H9 (cell line): ENCODE measurements at regions not wholly inside any gene's neighbourhood (a gene's known extent, or its start where the extent isn't known, plus 50 kb on each side); places are given as distances from the start of the nearest gene placed in this dataset.

Experiments used
- DNase-seq: peaks from one replicate; pipeline ENCODE4 v3.0.0-alpha.2; 2017
- H2AFZ ChIP-seq: one replicate; pipeline ENCODE4 v1.6.1; 2013; ENCODE audit warnings: mild to moderate bottlenecking, low read length, control low read depth, moderate library complexity
- H2AK5ac ChIP-seq: 2 replicates; pipeline ENCODE4 v1.6.1; 2013; ENCODE audit warnings: low read length, control low read depth, mixed read lengths; ENCODE audit not compliant: insufficient read length
- H2BK120ac ChIP-seq: one replicate; pipeline ENCODE4 v1.6.1; 2013; ENCODE audit warnings: low read depth, mild to moderate bottlenecking, low read length, control low read depth, inconsistent platforms; ENCODE audit not compliant: poor library complexity, severe bottlenecking
- H2BK12ac ChIP-seq: 2 replicates; pipeline ENCODE4 v1.6.1; 2013; ENCODE audit warnings: low read length, control low read depth, mixed read lengths, low read depth; ENCODE audit not compliant: insufficient read length
- H2BK15ac ChIP-seq: 2 replicates; pipeline ENCODE4 v1.6.1; 2013; ENCODE audit warnings: low read depth, low read length, control low read depth
- H2BK20ac ChIP-seq: one replicate; pipeline ENCODE4 v1.6.1; 2013; ENCODE audit warnings: low read depth, mild to moderate bottlenecking, low read length, control low read depth, inconsistent platforms; ENCODE audit not compliant: poor library complexity, severe bottlenecking
- H2BK5ac ChIP-seq: 2 replicates; pipeline ENCODE4 v1.6.1; 2013; ENCODE audit warnings: low read length, control low read depth, mixed read lengths; ENCODE audit not compliant: insufficient read length
- H3K14ac ChIP-seq: 2 replicates; pipeline ENCODE4 v1.6.1; 2013; ENCODE audit warnings: low read length, control low read depth; ENCODE audit not compliant: insufficient read depth
- H3K18ac ChIP-seq: 2 replicates; pipeline ENCODE4 v1.6.1; 2013; ENCODE audit warnings: low read depth, mild to moderate bottlenecking, mixed read lengths, low read length, control low read depth; ENCODE audit not compliant: insufficient read length
- H3K23ac ChIP-seq: 2 replicates; pipeline ENCODE4 v1.6.1; 2013; ENCODE audit warnings: low read length, control low read depth, mixed read lengths, low read depth; ENCODE audit not compliant: insufficient read length
- H3K23me2 ChIP-seq: 2 replicates; pipeline ENCODE4 v1.6.1; 2013; ENCODE audit warnings: low read depth, mild to moderate bottlenecking, mixed read lengths, low read length, control low read depth; ENCODE audit not compliant: insufficient read length, poor library complexity, severe bottlenecking
- H3K27ac ChIP-seq: 2 replicates; pipeline ENCODE4 v1.5.1; 2013; ENCODE audit warnings: low read length, control low read depth, mixed read lengths, low read depth; ENCODE audit not compliant: insufficient read length
- H3K27me3 ChIP-seq: 2 replicates; pipeline ENCODE4 v1.6.1; 2013; ENCODE audit warnings: low read length, control low read depth, inconsistent platforms; ENCODE audit not compliant: insufficient read depth
- H3K4ac ChIP-seq: 2 replicates; pipeline ENCODE4 v1.6.1; 2013; ENCODE audit warnings: low read depth, mild to moderate bottlenecking, control low read depth, inconsistent platforms, low read length, moderate library complexity
- H3K4me1 ChIP-seq: 2 replicates; pipeline ENCODE4 v1.6.1; 2013; ENCODE audit warnings: low read length, control low read depth, inconsistent platforms; ENCODE audit not compliant: insufficient read depth
- H3K4me2 ChIP-seq: 2 replicates; pipeline ENCODE4 v1.6.1; 2013; ENCODE audit warnings: low read length, control low read depth, mixed read lengths; ENCODE audit not compliant: insufficient read length, insufficient read depth
- H3K56ac ChIP-seq: 2 replicates; pipeline ENCODE4 v1.6.1; 2013; ENCODE audit warnings: low read depth, mild to moderate bottlenecking, mixed read lengths, low read length, control low read depth; ENCODE audit not compliant: insufficient read length
- H3K79me1 ChIP-seq: 2 replicates; pipeline ENCODE4 v1.6.1; 2013; ENCODE audit warnings: low read depth, mild to moderate bottlenecking, moderate library complexity, low read length, control low read depth, inconsistent platforms; ENCODE audit not compliant: insufficient read depth, poor library complexity, severe bottlenecking
- H3K79me2 ChIP-seq: 2 replicates; pipeline ENCODE4 v1.6.1; 2013; ENCODE audit warnings: low read length, control low read depth, inconsistent platforms; ENCODE audit not compliant: insufficient read depth
- H3K9ac ChIP-seq: 2 replicates; pipeline ENCODE4 v1.6.1; 2013; ENCODE audit warnings: low read length, control low read depth, mixed read lengths; ENCODE audit not compliant: insufficient read length; ENCODE audit errors: extremely low read depth
- H3K9me3 ChIP-seq: one replicate; pipeline ENCODE4 v1.6.1; 2013; ENCODE audit warnings: low read depth, low read length, inconsistent platforms; ENCODE audit not compliant: control insufficient read depth
- H3T11ph ChIP-seq: one replicate; pipeline ENCODE4 v1.6.1; 2013; ENCODE audit warnings: mild to moderate bottlenecking, low read length, control low read depth, inconsistent platforms
- H4K20me1 ChIP-seq: one replicate; pipeline ENCODE4 v1.6.1; 2013; ENCODE audit not compliant: control insufficient read depth, insufficient read length, insufficient read depth
- H4K5ac ChIP-seq: 2 replicates; pipeline ENCODE4 v1.6.1; 2013; ENCODE audit warnings: low read depth, mild to moderate bottlenecking, mixed read lengths, low read length, control low read depth; ENCODE audit not compliant: insufficient read length
- H4K8ac ChIP-seq: replicated peaks from 2 replicates; pipeline ENCODE4 v1.6.1; 2013; ENCODE audit warnings: low read length, control low read depth, mixed read lengths, low read depth; ENCODE audit not compliant: insufficient read length
- H4K91ac ChIP-seq: 2 replicates; pipeline ENCODE4 v1.6.1; 2013; ENCODE audit warnings: low read depth, mild to moderate bottlenecking, moderate library complexity, mixed read lengths, low read length, control low read depth; ENCODE audit not compliant: insufficient read length
- H3K27ac Mint-ChIP-seq, 3 experiments: 2 replicates in 2 of 3; 3 replicates in 1 of 3; pipeline ENCODE4 v1.8.0; 2020 to 2021; ENCODE audit warnings: mixed read lengths in 3 of 3, mild to moderate bottlenecking in 1 of 3, moderate library complexity in 1 of 3
- H3K27me3 Mint-ChIP-seq: 2 replicates; pipeline ENCODE4 v1.8.0; 2021; ENCODE audit warnings: low read depth, mild to moderate bottlenecking, moderate library complexity, mixed read lengths
- H3K36me3 Mint-ChIP-seq, 3 experiments: 2 replicates in 2 of 3; 3 replicates in 1 of 3; pipeline ENCODE4 v1.8.0; 2020 to 2021; ENCODE audit warnings: low read depth in 3 of 3, mixed read lengths in 3 of 3; ENCODE audit not compliant: insufficient read depth in 1 of 3
- H3K4me1 Mint-ChIP-seq, 2 experiments: 2 replicates each; pipeline ENCODE4 v1.8.0; 2020; ENCODE audit warnings: mixed read lengths in 2 of 2
- H3K4me3 Mint-ChIP-seq, 2 experiments: 2 replicates in 1 of 2; 3 replicates in 1 of 2; pipeline ENCODE4 v1.8.0; 2020 to 2021; ENCODE audit warnings: mild to moderate bottlenecking in 2 of 2, mixed read lengths in 2 of 2, moderate library complexity in 1 of 2
- H3K9me3 Mint-ChIP-seq, 2 experiments: 2 replicates in 1 of 2; 3 replicates in 1 of 2; pipeline ENCODE4 v1.8.0; 2020; ENCODE audit warnings: mild to moderate bottlenecking in 2 of 2, mixed read lengths in 2 of 2, moderate library complexity in 1 of 2
- CTCF ChIP-seq: fragments of 200-600 bp; sonication (generic); conservative IDR thresholded peaks from 3 replicates; pipeline ENCODE4 v1.8.0; 2021; ENCODE audit warnings: antibody characterized with exemption, mild to moderate bottlenecking
- WGBS: extraction: QIAGEN DNeasy Blood & Tissue Kit; methylation state at CpG from one replicate; pipeline ENCODE4 v1.1.7; 2013; ENCODE audit warnings: missing lambda C conversion rate, low lambda C conversion rate, mixed read lengths; ENCODE audit not compliant: insufficient read length; ENCODE audit errors: extremely low coverage; 5-methylcytosine and 5-hydroxymethylcytosine counted together

- Mint-ChIP-seq H3K27ac (no peak overlapping the region), H3K27me3 (no peaks in the 10 kb centered on the region), H3K4me3 (no peak overlapping the region), H3K9me3 (no peaks in the 10 kb centered on the region), H3K36me3 (no peaks in the 10 kb centered on the region), H3K4me1 (no peaks in the 10 kb centered on the region)
- Histone ChIP-seq H3K79me1 (no peaks in the 10 kb centered on the region), H4K5ac (no peak overlapping the region), H3K14ac (no peak overlapping the region), H2BK20ac (no peak overlapping the region), H3K18ac (no peak overlapping the region), H3K4me1 (no peaks in the 10 kb centered on the region), H3K9ac (no peak overlapping the region), H3T11ph (no peak overlapping the region), H2BK15ac (no peak overlapping the region), H3K4ac (no peak overlapping the region), H3K23ac (peak overlapping the region; percentile 64), H3K79me2 (no peaks in the 10 kb centered on the region), H3K27ac (no peak overlapping the region), H3K4me2 (no peak overlapping the region), H4K8ac (no peak overlapping the region), H3K23me2 (no peaks in the 10 kb centered on the region), H2BK120ac (no peak overlapping the region), H3K9me3 (no peaks in the 10 kb centered on the region), H2BK5ac (no peak overlapping the region), H3K27me3 (no peaks in the 10 kb centered on the region), H2AK5ac (no peak overlapping the region), H2AFZ (no peak overlapping the region), H3K56ac (no peak overlapping the region), H4K20me1 (no peaks in the 10 kb centered on the region), H2BK12ac (no peak overlapping the region), H4K91ac (no peak overlapping the region)
- no peak for TF ChIP-seq CTCF
- WGBS, result no CpG with 5 or more reads among the region's 2 CpGs
- DNase-seq, result no peak
These were observed 84.6 kb upstream of the FAT3 start for GRCh38 chr11:92140021-92140420.
